ENCODE measurements at regions not wholly inside any gene's neighbourhood (a gene's known extent, or its start where the extent isn't known, plus 50 kb on each side); places are given as distances from the start of the nearest gene placed in this dataset.

GRCh38 chr3:41106691-41107090 is 92.6 kb upstream of the CTNNB1 start:
- H3K36me3 Mint-ChIP-seq (ENCODE audit: low read depth): no peaks in the 10 kb centered on the region
- TF ChIP-seq CTCF (IDR thresholded peaks at IDR 0.05): no peak
- no peak overlapping the region for H3K27ac Mint-ChIP-seq
- intact Hi-C loops (cut with micrococcal nuclease): no loop called here
- no peak overlapping the region for H3K4me3 Mint-ChIP-seq
- DNase-seq (no peak), ATAC-seq (ENCODE audit: low read depth) (no peak)
- H3K27me3 Mint-ChIP-seq: peaks cover 4% of the 10 kb centered on the region
- ChIA-PET CTCF (no interaction called here), POLR2A (interaction anchor here (0.7 kb wide), 1 partner anchor 1747 kb away, joined by 12 read pairs; no protein-coding TSS in a partner anchor)
- no peaks in the 10 kb centered on the region for H3K9me3 Mint-ChIP-seq
- H3K4me1 Mint-ChIP-seq: peaks cover 11% of the 10 kb centered on the region

GRCh38 chr3:41111011-41111410 is 88.3 kb upstream of the CTNNB1 start:
- POLR2A ChIA-PET: no interaction called here
- TF ChIP-seq CTCF (IDR thresholded peaks at IDR 0.05): no peak
- H3K9me3 Mint-ChIP-seq: no peaks in the 10 kb centered on the region

GRCh38 chr3:41112466-41112865 is 86.8 kb upstream of the CTNNB1 start:
- intact Hi-C loops (cut with micrococcal nuclease): loop anchor here (10.0 kb wide), 1 partner anchor 528 kb away; no protein-coding TSS in a partner anchor
- H3K27ac Mint-ChIP-seq: no peak overlapping the region

More at GRCh38 chr3:41111011-41111410, 88.3 kb upstream of the CTNNB1 start:
- H3K4me1 Mint-ChIP-seq: peaks cover 11% of the 10 kb centered on the region
- CTCF ChIA-PET: no interaction called here
- no peak overlapping the region for H3K27ac Mint-ChIP-seq
- no peak for ATAC-seq (ENCODE audit: low read depth)
- no peak for DNase-seq
- H3K36me3 Mint-ChIP-seq (ENCODE audit: low read depth): no peaks in the 10 kb centered on the region
- peaks cover 4% of the 10 kb centered on the region for H3K27me3 Mint-ChIP-seq
- no peak overlapping the region for H3K4me3 Mint-ChIP-seq
- intact Hi-C loops (cut with micrococcal nuclease): loop anchor here (10.0 kb wide), 1 partner anchor 526 kb away; no protein-coding TSS in a partner anchor

GRCh38 chr3:41115069-41115468 is 84.2 kb upstream of the CTNNB1 start:
- Mint-ChIP-seq H3K9me3 (no peaks in the 10 kb centered on the region), H3K27ac (no peak overlapping the region), H3K36me3 (ENCODE audit: low read depth) (no peaks in the 10 kb centered on the region), H3K4me1 (peaks cover 21% of the 10 kb centered on the region), H3K4me3 (no peak overlapping the region), H3K27me3 (peaks cover 2% of the 10 kb centered on the region)
- intact Hi-C loops (cut with micrococcal nuclease): loop anchor here (10.0 kb wide), 1 partner anchor 530 kb away; no protein-coding TSS in a partner anchor
- DNase-seq (no peak), ATAC-seq (ENCODE audit: low read depth) (no peak)
- CTCF ChIA-PET: no interaction called here
- TF ChIP-seq CTCF (IDR thresholded peaks at IDR 0.05): no peak
- POLR2A ChIA-PET: no interaction called here

More at GRCh38 chr3:41112466-41112865, 86.8 kb upstream of the CTNNB1 start:
- CTCF ChIA-PET: no interaction called here
- Mint-ChIP-seq H3K9me3 (no peaks in the 10 kb centered on the region), H3K36me3 (ENCODE audit: low read depth) (no peaks in the 10 kb centered on the region), H3K4me1 (peaks cover 14% of the 10 kb centered on the region), H3K4me3 (no peak overlapping the region), H3K27me3 (peaks cover 4% of the 10 kb centered on the region)
- POLR2A ChIA-PET: no interaction called here
- no peak for ATAC-seq (ENCODE audit: low read depth)
- DNase-seq: no peak
- no peak for TF ChIP-seq CTCF (IDR thresholded peaks at IDR 0.05)

- intact Hi-C loops (cut with micrococcal nuclease): loop anchor here (10.0 kb wide), 1 partner anchor 532 kb away; no protein-coding TSS in a partner anchor
- no peak for TF ChIP-seq CTCF (IDR thresholded peaks at IDR 0.05)
- ChIA-PET CTCF (no interaction called here), POLR2A (no interaction called here)
- Mint-ChIP-seq H3K4me1 (peaks cover 12% of the 10 kb centered on the region), H3K4me3 (no peak overlapping the region), H3K9me3 (no peaks in the 10 kb centered on the region), H3K36me3 (ENCODE audit: low read depth) (no peaks in the 10 kb centered on the region), H3K27ac (no peak overlapping the region), H3K27me3 (peaks cover 13% of the 10 kb centered on the region)
- DNase-seq (no peak), ATAC-seq (ENCODE audit: low read depth) (no peak)
Observed at GRCh38 chr3:41116851-41117250, 82.5 kb upstream of the CTNNB1 start.
